HL-60 (cell line): ENCODE measurements at regions not wholly inside any gene's neighbourhood (a gene's known extent, or its start where the extent isn't known, plus 50 kb on each side); places are given as distances from the start of the nearest gene placed in this dataset.

ENCODE experiments used
- GABPA ChIP-seq: IDR thresholded peaks from 2 replicates; pipeline ENCODE4 v1.6.1; 2012; ENCODE audit warnings: low read depth
- POLR2AphosphoS5 ChIP-seq: IDR thresholded peaks from 2 replicates; pipeline ENCODE4 v1.6.1; 2012; ENCODE audit warnings: low read depth
- SPI1 ChIP-seq: IDR thresholded peaks from 2 replicates; pipeline ENCODE4 v1.6.1; 2012; ENCODE audit warnings: low read depth, mild to moderate bottlenecking, borderline replicate concordance
- TF ChIP-seq, protein P1 (sequence below): IDR thresholded peaks from one replicate; pipeline ENCODE4 v1.5.1; 2011; ENCODE audit warnings: low read length, control low read depth, inconsistent platforms; ENCODE audit not compliant: insufficient read depth
- TF ChIP-seq, protein P2 (sequence below): IDR thresholded peaks from 2 replicates; pipeline ENCODE4 v1.6.1; 2012; ENCODE audit warnings: low read depth; ENCODE audit not compliant: insufficient replicate concordance

DNA sequence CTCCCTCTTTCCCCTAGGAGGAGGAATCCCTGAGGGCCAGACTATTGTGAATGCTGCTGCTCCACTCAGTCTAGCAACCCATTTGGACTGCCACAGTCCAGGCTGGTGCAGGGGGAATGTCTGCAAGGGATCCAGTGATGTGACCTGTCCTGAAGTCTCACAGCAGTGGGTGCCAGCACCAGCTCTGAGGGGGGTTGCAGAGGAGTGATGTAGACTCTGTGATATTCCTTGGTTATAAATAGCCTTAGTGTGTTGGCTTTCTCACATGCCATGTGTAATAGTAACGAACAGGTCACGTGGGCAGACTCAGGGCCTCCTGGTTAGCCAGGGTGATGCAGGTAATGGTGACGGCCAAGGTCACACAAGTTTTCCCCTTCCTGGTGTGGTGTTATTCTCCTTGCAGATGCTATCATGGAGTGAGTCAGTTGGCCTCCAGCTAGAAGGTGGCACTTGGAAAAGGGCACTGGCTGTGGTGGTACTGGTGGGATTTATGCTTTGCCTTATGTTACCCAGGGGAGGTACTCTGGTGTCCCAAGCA, 404.4 kb downstream of the UTRN start:
- TF ChIP-seq, protein P1, sequence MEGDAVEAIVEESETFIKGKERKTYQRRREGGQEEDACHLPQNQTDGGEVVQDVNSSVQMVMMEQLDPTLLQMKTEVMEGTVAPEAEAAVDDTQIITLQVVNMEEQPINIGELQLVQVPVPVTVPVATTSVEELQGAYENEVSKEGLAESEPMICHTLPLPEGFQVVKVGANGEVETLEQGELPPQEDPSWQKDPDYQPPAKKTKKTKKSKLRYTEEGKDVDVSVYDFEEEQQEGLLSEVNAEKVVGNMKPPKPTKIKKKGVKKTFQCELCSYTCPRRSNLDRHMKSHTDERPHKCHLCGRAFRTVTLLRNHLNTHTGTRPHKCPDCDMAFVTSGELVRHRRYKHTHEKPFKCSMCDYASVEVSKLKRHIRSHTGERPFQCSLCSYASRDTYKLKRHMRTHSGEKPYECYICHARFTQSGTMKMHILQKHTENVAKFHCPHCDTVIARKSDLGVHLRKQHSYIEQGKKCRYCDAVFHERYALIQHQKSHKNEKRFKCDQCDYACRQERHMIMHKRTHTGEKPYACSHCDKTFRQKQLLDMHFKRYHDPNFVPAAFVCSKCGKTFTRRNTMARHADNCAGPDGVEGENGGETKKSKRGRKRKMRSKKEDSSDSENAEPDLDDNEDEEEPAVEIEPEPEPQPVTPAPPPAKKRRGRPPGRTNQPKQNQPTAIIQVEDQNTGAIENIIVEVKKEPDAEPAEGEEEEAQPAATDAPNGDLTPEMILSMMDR = no peak
- no peak for TF ChIP-seq GABPA
- no peak for TF ChIP-seq POLR2AphosphoS5
- TF ChIP-seq, protein P2, sequence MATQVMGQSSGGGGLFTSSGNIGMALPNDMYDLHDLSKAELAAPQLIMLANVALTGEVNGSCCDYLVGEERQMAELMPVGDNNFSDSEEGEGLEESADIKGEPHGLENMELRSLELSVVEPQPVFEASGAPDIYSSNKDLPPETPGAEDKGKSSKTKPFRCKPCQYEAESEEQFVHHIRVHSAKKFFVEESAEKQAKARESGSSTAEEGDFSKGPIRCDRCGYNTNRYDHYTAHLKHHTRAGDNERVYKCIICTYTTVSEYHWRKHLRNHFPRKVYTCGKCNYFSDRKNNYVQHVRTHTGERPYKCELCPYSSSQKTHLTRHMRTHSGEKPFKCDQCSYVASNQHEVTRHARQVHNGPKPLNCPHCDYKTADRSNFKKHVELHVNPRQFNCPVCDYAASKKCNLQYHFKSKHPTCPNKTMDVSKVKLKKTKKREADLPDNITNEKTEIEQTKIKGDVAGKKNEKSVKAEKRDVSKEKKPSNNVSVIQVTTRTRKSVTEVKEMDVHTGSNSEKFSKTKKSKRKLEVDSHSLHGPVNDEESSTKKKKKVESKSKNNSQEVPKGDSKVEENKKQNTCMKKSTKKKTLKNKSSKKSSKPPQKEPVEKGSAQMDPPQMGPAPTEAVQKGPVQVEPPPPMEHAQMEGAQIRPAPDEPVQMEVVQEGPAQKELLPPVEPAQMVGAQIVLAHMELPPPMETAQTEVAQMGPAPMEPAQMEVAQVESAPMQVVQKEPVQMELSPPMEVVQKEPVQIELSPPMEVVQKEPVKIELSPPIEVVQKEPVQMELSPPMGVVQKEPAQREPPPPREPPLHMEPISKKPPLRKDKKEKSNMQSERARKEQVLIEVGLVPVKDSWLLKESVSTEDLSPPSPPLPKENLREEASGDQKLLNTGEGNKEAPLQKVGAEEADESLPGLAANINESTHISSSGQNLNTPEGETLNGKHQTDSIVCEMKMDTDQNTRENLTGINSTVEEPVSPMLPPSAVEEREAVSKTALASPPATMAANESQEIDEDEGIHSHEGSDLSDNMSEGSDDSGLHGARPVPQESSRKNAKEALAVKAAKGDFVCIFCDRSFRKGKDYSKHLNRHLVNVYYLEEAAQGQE = no peak
- no peak for TF ChIP-seq SPI1
